Stimulated activated CD4-positive, alpha-beta T cell treated with anti-CD3 and anti-CD28 coated beads, Interleukin-2, amount 100 ng/mL, for 48 hours (primary cell): ENCODE measurements at regions not wholly inside any gene's neighbourhood (a gene's known extent, or its start where the extent isn't known, plus 50 kb on each side); places are given as distances from the start of the nearest gene placed in this dataset.

Experiments
- DNase-seq, 2 donors: peaks; one replicate each; pipeline ENCODE4 v3.0.0-alpha.2; 2020

GRCh38 chr12:93135286-93136239 is 206.5 kb upstream of the EEA1 start:
- no peak for DNase-seq

GRCh38 chr12:93136253-93137055 is 207.4 kb upstream of the EEA1 start:
- DNase-seq = no peak

GRCh38 chr12:93137656-93138612 is 208.8 kb upstream of the EEA1 start:
- no peak for DNase-seq

- DNase-seq = no peak
Observed at GRCh38 chr12:93139028-93139665, 210.1 kb upstream of the EEA1 start.

GRCh38 chr12:93140325-93140724 is 211.2 kb upstream of the EEA1 start:
- DNase-seq = no peak

GRCh38 chr12:93140801-93141200 is 211.7 kb upstream of the EEA1 start:
- no peak for DNase-seq

- DNase-seq = no peak
Observed at GRCh38 chr12:93142881-93143280, 213.8 kb upstream of the EEA1 start.

GRCh38 chr12:93144109-93144508 is 215.0 kb upstream of the EEA1 start:
- DNase-seq = no peak

- no peak for DNase-seq
Observed at GRCh38 chr12:93145086-93145485, 216.0 kb upstream of the EEA1 start.

- no peak for DNase-seq
Observed at GRCh38 chr12:93146263-93146939, 217.3 kb upstream of the EEA1 start.

- no peak for DNase-seq
Observed at GRCh38 chr12:93146970-93147369, 217.9 kb upstream of the EEA1 start.

GRCh38 chr12:93148412-93148811 is 219.3 kb upstream of the EEA1 start:
- no peak for DNase-seq

GRCh38 chr12:93149229-93149628 is 220.1 kb upstream of the EEA1 start:
- DNase-seq = no peak

GRCh38 chr12:93151079-93151762 is 222.1 kb upstream of the EEA1 start:
- DNase-seq = no peak

GRCh38 chr12:93152617-93153016 is 223.5 kb upstream of the EEA1 start:
- DNase-seq = no peak

GRCh38 chr12:93153321-93153720 is 224.2 kb upstream of the EEA1 start:
- no peak for DNase-seq

GRCh38 chr12:93154096-93154728 is 223.5 kb upstream of the NUDT4 start:
- DNase-seq = no peak

- no peak for DNase-seq
Observed at GRCh38 chr12:93154753-93155480, 222.8 kb upstream of the NUDT4 start.

GRCh38 chr12:93156086-93156716 is 221.5 kb upstream of the NUDT4 start:
- no peak for DNase-seq
